GM11168 (cell line): ENCODE measurements at regions not wholly inside any gene's neighbourhood (a gene's known extent, or its start where the extent isn't known, plus 50 kb on each side); places are given as distances from the start of the nearest gene placed in this dataset.

Source experiments
- in situ Hi-C: fragments of 300-500 bp; cut with MboI; formaldehyde crosslinking; loops from one replicate; pipeline ENCODE4 v1.12.0; 2022; ENCODE audit warnings: low sequenced_read_pairs; ENCODE audit not compliant: unreplicated experiment

DNA sequence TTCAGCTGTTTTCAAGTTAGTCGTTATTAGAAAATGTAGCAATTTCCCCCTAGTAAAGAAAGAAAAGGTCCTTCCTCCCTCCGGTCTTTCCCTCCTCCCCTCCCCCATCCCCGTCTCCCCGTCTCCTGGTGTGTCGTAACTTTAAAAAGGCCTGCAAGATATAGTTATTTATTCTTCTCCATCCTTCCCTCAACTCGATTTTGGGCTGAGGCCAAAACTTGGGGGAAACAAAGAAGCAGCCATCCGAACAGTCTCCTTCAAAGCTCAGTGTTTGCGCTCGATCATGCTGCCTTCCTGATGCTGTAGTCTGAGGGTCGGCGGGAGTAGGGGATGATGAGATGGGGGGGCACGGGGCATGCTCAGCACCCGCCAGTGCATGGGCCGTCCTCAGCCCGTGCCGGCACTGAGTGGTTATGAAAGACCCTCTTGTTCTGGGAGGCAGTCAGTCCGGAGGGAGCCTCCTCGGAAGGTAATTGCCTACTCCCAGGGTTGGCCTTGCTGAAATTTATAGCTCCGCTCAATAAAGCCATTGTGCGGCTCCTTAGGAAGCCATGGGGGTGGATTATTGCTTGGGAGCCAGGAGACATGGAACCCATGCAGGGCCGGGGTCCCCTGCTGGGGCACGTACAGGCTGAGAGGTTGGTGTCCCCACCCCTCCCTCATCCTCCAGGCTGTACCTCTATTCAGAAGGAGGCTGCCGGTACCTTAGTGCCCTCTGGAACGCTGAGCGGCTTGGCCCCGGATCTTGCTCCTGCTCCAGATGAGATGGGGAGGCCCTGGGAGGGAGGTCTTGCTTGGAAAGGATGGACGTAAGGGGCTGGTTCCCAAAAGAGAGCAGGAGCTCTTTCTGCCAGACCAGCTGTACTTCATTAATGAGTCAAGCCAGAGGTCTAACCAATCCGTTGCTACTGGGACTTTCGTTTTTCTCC lies 212.7 kb upstream of the CADM1 start:
- in situ Hi-C loops: no loop called here

DNA sequence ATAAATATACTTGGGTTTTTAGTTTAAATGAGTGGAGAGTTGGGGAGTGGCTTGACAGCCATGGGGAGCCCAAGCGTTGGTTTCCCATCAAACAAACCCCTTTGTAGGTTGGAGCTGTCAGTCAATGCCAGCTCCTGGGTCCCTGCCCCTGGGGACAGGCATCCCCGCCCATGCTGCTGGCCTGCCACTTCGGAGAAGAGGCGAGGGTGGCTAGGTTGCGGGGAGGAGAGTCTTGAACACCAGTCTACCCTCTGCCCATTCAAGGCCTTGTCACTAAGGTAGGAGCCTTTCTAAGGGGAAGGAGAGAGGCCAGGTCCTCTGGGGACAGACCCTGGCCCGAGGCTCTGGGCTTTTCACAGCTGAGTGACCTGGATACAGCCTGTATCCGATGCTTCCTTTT lies 211.9 kb upstream of the CADM1 start:
- in situ Hi-C loops: no loop called here

- in situ Hi-C loops: no loop called here
These were observed 211.1 kb upstream of the CADM1 start for GRCh38 chr11:115715251-115715770.

DNA sequence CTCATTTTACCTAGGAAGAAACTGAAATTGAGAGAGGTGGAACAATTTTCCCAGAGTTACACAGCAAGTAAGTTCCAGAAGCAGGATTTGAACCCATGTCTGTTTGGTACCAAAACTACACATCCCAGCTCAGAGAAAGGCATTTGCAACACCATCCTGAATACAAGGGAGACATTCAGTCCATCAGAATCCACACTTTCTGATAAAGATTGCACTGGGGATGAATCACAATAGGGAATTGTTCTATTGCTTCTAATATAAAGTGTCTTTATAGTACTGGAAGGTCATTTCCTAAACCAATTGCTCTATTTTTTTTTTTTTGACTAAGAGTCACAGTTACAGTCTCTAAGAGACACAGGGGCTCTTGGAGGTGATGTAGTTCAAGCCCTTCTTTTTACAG lies 208.1 kb upstream of the CADM1 start:
- in situ Hi-C loops: no loop called here

GRCh38 chr11:115710980-115711379 lies 206.8 kb upstream of the CADM1 start:
- in situ Hi-C loops: no loop called here

DNA sequence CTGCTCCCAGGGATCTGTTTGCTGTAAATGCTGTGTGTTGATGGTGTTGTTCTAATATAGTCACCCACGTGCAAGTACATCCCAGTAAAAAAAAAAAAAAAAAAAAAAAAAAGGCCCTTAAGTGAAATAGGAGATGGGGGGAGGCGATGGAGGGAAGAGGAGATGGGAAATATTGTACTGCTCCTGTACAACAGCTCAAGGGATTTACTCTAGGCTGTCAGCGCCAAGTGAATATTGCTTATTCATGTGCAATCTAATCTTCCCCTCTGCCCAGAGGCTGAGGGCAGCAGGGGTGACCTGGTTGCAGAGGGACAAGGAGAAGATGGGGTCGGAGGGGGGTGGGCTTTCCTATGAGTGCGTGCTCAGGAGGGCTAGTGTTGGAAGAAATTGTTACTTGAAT lies 206.2 kb upstream of the CADM1 start:
- in situ Hi-C loops: no loop called here

GRCh38 chr11:115709297-115709696 lies 205.1 kb upstream of the CADM1 start:
- in situ Hi-C loops: no loop called here

DNA sequence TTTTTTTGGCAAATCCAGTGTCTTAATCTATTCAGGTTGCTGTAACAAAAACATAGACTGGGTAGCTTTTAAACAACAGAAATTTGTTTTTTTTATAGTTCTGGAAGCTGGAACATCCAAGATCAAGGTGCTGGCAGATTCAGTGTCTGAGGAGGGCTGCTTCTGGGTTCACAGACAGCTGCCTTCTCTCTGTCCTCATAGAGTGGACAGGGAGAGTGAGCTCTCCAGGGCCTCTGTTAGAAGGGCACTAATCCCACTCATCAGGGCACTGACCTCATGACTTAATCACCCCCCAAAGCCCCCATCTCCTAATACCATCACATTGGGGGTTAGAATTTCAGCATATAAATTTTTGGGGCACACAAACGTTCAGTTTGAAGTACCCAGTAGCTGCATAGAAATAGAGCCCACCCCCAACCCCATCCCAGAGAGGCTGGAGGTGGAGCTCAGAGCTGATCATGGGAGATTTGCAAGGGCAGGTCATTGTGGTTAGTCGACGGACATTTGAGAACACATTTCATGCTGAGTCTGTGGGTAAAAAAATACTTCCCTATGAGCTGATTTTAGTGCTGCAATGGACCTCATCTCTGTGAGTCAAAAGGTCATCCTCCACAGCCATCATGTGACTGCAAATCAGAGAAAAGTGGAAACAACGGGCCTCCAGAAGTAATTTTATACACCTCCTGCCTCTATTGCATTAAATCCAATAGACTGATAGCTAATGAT lies 203.1 kb upstream of the CADM1 start:
- in situ Hi-C loops: no loop called here

GRCh38 chr11:115706626-115707135 lies 202.5 kb upstream of the CADM1 start:
- in situ Hi-C loops: no loop called here

- in situ Hi-C loops: no loop called here
These were observed 201.0 kb upstream of the CADM1 start for GRCh38 chr11:115705200-115705599.

- in situ Hi-C loops: no loop called here
These were observed 197.0 kb upstream of the CADM1 start for GRCh38 chr11:115700981-115701875.

DNA sequence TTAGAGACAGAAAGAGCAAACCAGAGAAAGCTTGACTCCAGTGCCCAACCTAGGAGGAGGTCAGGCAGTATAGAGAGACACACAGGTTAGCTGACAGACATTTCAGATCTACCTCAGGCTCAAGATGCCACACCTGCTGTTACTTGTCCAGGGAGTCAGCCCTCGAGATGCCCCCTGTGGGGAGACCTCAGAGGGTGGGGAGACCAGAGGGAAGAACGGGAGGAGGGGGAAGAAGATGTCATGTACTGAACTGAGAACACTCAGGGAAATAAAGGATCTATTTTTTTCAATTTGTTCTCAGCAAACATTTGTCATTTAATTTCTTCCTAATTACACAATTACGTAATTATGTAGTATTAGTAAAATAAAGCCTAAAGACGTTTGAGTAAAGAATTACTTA lies 196.3 kb upstream of the CADM1 start:
- in situ Hi-C loops: no loop called here

DNA sequence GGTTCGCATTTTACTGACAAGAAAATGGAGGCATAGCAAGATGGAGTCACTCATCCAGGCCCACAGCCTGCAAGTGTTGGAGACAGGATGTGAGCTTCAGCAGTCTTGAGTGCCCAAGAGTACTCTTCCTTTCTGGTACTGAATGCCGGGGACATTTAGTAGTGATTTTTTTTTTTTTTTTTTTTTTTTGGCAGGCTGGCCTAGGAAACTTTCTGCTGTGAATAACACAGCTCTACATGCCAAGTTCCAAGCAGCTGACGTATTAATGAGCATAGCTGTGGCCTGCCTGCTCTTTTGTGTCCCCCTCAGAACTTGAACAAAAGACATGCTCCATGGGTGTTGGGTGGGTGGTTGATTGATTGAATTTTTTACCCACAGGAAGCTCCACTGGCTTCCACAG lies 195.5 kb upstream of the CADM1 start:
- in situ Hi-C loops: no loop called here

DNA sequence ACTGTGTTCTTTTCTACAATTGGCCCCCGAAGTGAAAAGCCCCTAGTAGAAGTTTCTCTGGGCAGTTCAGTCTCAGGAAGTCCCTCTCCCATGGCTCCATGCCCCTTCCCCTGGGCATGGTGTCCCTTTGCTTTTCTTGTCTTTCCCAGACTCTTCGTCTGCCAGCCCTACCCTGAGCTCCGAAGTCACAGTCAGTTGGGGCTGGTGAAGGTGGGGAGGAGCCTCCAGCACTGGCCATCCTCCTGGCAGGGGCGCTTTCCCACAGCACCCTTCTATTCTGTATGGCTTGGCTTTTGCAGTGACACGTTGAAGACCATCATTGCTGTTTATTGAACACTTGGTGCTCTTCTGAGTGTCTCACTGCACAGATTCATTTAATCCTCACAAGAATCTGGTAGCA lies 195.1 kb upstream of the CADM1 start:
- in situ Hi-C loops: no loop called here

GRCh38 chr11:115698243-115698642 lies 194.0 kb upstream of the CADM1 start:
- in situ Hi-C loops: no loop called here

GRCh38 chr11:115696563-115696962 lies 192.3 kb upstream of the CADM1 start:
- in situ Hi-C loops: no loop called here

DNA sequence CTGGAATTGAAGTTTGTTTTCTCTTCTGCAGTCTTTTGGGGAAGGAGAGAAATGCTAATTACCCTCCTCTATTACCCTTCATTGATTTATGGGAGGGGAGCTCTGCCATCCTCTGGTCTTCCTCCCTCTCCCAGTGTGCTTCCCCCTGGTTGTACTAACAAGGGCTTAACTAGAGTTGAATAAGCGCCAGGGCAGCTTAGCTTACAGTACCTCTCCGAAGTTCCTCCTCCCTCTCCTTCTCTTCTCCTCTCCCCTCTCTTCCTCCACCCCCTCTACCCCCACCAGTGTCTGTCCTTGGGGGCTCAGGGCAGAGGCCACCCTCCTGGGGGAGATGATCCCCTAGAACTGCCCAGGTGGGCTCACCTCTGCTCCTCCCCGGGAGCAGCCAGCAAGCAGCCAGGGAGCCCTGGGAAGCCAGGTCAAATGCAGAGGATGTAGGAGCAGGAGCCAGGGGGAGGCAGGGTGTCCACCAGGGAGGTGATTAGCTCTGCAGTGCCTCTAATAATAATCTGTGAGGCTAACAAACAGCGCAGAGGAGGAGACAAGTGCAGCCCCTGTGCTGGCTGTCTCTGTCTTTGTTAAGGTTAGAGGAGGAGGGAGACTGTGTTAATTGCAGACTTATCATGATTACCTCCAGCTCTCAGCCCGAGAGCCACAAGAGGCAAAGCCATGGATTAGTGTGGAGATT lies 191.6 kb upstream of the CADM1 start:
- in situ Hi-C loops: no loop called here

GRCh38 chr11:115693002-115693401 lies 188.8 kb upstream of the CADM1 start:
- in situ Hi-C loops: no loop called here

- in situ Hi-C loops: no loop called here
These were observed 186.8 kb upstream of the CADM1 start for GRCh38 chr11:115691030-115691429.

DNA sequence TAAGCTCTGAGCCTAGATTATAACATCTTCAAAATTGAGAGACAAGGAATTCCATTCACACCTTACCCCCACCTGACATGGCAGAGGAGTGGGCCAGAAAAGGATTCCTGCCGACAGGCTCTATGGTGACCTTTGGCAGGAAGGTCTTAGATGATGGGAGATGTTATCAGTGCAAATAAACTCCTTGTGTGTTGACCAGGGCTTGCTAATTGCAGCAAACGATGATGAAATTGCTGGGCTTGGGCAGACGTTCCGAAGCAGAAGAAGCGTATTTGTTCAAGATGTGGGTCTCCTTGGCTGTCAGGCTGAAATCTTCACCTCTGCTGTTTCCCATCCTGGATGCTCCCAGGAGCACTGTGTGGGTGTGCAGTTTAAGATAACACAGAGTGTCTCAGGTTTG lies 183.7 kb upstream of the CADM1 start:
- in situ Hi-C loops: no loop called here
